CD4-positive, alpha-beta T cell treated with Interleukin-15 for 1 hour (primary cell): ENCODE measurements at regions not wholly inside any gene's neighbourhood (a gene's known extent, or its start where the extent isn't known, plus 50 kb on each side); places are given as distances from the start of the nearest gene placed in this dataset.

Experiments used
- DNase-seq: peaks from one replicate; pipeline ENCODE4 v3.0.0-alpha.2; 2020

DNA sequence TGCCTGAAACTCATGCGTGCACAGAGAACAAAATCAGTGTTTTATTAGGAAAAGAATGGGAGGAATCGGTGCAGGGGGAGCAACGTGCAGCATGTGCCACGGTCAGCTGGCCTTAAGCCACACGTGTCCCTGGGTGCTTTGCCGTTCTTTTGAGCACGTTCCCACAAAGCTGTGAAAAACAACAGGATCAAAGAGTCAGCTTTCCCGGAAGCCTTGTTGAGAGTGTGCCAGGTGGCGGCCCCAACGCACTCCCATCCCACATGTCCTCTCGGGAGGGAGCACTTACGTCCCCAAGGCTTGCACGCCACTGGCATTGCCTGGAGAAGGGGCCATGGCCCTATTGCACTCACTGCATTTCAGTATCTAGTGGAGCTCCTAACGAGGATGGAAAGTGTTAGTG lies 511.2 kb downstream of the EIPR1 start:
- no peak for DNase-seq

DNA sequence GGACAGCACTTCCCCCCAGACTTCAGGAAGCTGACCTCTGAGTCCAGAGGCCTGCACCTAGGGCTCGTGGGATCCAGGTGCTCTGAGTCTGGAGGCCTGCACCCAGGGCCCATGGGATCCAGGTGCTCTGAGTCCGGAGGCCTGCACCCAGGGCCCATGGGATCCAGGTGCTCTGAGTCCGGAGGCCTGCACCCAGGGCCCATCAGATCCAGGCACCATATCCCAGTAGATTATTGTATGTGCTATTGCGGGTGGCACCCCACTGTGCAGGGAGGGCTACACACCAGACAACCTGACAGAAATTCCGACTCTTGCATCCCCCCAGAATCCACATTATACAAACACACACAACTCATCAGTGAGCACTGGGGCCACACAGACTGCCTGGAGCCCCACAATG lies 515.2 kb downstream of the EIPR1 start:
- no peak for DNase-seq

DNA sequence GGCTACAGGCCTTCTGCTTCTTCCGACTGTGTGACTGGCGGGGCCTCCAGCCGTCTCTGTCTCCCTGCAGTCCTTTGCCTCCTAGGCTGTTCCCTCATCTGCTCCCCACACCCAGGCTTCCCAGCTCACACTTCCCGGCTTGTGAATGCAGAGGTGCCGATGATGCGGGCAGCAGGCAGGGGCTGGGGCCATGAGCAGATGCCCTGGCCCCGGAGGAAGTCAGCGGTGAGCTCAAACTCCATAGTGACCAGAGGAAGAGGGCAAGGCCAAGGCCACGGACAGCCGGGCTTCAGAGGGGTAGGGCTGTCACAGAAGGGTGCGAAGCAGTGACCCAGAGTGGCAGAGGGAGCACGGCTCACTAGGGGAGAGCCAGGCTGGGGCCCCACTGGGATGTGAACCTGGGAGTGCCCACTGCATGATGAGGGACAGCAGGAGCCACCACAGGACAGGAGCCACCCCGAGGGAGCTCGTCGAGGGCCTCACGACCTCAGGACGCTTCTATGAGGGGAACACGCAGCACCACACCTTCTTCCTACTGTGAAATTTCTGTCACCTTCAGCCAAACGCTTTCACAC lies 515.9 kb downstream of the EIPR1 start:
- no peak for DNase-seq

DNA sequence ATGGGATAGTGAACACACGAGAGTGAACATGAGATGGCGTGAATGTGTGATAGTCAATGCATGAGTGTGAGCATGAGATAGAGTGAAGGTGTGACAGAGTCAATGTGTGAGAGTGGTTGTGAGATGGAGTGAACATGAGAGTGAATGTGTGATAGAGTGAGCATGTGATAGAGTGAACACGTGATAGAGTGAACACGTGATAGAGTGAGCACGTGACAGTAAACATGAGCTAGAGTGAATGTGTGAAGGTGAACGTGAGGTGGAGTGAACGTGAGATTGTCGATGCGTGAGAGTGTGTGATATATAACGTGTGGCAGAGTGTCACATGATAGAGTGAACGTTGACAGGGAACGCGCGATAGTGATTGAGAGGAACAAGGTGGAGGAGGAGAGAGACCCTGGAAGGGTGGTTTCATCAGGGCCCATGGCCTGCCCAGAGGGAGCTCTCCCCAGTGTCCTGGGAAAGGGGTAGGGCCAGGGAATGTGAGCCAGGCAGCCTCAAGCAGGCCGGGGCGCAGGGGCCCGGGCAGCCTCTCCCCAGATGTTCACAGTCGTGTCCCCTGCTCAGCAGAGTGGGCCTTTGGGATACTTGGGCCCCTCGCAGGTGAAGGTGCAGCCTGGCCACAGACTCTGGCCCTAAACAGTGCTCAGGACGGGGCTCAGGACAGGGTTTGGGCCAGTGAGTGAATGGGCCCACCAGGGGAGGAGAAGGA lies 516.9 kb downstream of the EIPR1 start:
- DNase-seq, result no peak

DNA sequence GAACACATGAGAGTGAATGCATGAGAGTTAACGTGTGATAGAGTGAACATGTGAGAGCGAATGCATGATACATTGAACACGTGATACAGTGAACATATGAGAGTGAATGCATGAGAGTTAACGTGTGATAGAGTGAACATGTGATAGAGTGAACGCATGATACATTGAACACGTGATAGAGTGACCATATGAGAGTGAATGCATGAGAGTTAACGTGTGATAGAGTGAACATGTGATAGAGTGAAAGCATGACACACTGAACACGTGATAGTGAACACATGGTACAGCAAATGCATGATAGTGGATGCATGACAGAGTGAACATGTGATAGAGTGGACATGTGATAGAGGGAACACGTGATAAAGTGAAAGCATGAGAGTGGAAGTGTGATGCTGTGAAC lies 517.9 kb downstream of the EIPR1 start:
- no peak for DNase-seq

DNA sequence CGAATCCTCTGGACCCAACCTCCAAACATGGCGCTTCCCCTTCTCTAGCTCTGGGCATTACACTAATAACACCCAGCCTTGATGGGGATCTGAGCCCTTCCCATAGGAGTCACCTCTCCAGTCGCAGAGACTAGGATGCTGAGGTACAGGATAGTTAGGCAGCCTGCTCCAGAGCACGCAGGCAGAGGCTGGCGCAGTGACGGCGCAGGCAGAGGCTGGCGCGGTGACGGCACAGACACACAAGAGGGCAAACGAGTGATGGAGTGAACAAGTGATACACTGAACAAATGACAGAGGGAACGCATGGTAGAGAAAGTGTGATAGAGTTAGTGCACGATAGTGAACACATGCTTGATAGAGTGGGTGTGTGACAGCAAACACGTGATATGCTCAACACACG lies 518.5 kb downstream of the EIPR1 start:
- DNase-seq, result no peak

DNA sequence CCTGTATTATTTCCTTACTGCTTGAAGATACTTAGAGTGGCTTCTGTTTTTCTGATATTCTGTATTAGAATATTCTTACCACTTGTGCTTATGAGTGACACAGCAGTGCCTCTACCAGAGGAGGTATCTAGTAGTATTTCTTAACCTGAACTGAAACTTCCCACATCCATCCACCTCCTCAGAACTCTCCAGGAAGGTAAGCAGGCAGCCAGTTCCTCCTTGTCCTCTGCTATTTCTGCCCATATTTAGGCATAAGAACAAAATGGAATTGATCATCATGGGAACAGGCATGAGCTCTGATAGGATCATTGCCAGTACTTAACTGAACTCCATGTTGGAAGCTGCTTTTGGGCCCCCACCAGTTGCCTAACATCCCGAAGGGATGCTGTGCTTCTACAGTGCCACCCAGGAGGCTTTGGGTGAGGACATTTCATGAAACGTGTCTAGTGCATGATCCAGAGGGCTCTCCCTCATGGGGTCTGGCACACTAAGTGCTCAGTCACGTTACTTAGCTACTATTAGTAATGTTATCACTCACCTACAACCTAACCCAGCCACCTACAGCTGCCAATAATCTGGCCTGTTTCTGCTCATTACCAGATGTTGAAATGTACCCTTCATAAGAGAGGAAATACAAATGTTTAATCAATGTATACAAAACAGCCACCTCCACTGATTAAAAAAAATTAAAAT lies 520.7 kb downstream of the EIPR1 start:
- DNase-seq, result no peak

DNA sequence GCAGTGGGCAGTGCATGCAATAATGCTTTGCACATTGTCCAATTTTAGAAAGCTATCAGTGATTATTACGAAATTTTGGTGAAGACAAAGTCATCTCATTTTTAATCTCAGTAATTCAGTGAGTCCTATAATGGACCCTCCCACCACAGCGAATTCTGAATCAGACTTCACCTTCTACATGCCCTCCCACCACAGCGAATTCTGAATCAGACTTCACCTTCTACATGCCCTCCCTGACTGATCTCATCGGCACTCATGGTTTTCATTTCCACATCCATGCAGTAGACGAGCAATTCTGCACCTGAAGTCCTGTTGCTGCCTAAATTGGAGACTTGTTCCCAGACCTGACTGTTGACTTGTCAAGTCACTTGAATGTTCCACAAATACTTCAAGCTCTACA lies 522.3 kb downstream of the EIPR1 start:
- no peak for DNase-seq

DNA sequence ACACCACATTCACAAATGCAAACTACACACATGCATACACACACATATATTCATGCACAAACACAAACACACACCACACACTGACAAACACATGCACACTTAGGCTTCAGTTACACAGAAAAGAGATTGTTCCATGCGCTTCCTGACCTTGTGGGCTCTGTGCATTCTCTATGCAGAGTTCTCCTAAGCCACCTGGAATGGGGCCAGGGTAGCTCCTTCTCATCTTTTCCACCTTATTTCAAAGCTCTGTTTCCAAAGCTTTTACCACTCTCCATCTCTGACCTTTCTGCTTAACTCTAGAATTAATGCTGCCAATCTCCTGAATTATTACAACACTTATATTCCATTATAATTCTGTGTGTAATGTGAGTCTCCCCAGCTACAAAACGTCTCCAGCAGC lies 522.3 kb upstream of the MYT1L start:
- DNase-seq, result no peak

DNA sequence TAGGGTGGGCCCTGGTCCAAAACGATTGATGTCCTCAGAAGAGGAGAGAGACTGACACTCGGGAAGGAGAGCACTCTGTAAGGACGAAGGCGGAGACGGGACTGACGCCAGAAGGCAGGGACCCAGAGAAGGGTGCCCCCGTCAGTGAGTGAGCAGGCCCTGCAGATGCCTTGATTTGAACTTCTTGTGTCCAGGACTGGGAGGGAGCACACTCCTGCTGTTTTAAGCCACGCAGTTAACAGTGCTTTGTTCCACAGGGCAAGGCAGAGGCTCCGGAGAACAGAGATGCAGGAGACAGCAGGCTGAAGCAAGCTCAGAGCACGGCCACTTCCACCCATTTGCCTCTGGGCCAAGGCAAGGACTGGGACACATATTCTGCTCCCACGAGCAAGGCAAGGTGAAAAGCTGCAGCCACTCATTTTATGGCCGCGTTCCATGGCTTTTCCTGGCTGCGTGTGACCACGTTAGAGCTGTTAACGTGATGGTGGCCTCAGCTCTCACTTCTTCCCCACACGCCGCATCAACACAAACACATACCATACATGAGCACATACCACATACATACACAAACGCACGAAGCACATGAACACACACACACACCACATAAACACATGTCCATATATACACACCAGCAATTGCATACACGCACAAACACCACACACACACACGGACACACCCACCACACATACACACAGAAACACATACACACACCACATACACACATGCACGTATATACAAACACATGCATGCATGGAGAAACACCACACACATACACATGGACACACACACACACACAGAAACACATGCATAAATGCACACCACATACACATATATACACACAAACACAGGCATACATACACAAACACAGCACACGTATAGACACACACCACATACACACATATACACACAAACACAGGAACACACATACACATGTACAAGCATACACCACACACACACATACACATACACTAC lies 521.0 kb upstream of the MYT1L start:
- DNase-seq, result no peak

DNA sequence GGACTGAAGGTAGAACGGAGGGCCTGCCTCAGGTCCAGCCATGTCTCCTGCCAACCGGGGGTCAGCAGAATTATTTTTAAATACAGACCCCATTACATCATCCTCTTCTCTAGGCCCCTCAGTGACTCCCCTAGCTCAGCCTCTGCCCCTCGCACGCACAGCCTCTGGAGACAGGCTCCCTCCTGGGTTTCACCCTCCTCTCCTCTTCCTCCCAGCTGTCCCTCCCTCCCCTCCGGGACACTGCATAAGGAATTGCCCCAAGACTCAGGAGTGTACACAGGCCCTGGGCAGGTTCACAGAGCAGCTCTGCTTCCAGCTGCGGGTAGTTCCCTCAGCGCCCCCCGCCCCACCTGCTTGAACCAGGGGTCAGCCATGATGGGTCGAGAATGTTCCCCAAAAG lies 520.2 kb upstream of the MYT1L start:
- no peak for DNase-seq

DNA sequence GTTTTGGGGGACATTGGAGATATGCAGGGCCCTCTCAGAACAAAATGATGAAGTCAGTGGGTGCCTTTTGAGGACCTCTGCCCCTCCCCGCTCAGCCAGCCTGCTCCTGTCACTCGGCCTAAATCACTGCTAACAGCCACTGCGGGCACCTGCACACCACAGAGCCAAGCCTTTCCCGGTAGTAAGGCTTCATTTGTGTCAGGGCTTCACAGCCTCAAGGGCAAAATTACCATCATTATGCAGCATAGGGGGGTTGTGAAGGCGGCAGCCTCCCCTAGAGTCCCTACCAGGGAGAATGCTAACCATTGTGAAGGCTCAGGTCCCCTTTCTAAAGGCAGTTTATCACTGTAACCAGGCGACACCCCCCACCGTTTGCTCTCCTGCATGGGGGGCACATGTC lies 519.8 kb upstream of the MYT1L start:
- DNase-seq, result no peak

DNA sequence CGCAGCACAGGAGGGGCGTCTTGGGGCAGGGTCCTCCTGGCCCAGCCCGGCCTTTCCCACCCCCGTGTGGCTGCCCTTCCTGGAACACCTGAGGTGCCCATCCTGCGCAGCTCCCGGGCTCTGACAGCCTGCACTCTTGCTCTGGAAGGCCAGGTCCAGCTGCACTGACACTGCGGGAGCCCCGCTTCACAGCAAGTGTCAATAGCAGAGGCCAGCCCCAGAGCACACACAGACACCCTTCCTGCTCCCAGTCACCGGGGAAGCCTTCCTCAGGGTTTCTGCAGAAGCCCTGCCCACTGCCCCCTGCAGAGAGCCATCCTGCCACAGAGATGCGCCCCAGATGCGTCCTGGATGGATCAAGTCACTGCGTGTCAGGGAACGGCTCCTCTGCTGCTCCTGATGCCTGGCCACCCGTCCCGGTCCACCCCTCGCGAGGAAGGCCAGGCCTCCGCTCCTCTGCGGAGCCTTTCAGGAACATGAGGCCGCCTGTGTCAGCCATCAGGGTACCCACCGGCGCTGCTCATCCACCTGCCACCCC lies 519.2 kb upstream of the MYT1L start:
- DNase-seq, result no peak

DNA sequence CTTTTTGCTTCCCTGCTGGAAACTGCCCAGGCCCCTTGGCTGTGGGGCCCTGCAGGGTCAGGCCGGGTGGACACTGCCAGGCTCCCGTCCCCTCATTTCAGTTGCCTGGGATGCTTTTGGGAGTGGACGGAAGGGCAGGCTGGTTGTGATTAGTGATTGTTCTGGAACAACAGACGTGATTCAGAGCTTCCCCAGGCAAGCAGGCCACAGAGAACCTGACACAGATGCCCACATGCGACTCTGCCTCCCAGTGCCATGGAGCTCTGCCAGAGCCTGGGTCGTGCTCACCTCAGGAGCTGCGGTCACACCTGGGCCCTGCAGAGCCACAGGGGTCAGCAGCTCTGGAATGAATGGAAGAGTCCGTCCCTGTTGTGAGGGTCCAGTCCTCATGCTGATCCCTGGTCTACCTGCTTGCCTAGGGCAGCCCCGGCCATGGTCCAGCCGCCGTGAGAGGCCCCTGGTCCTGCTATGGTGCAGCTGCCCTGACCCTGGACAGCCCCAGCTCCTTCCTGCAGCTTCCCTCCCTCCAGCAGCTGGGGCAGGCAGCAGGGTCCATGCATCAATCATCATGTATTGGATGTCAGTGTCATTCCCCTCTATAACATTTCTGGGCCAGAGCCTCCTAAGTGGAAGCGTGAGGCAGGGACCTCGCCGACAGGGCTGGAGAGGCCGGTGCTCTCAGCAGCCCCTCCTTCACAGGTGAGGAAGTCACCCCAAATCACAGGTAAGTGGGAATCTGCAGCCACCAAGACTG lies 518.6 kb upstream of the MYT1L start:
- DNase-seq, result no peak

DNA sequence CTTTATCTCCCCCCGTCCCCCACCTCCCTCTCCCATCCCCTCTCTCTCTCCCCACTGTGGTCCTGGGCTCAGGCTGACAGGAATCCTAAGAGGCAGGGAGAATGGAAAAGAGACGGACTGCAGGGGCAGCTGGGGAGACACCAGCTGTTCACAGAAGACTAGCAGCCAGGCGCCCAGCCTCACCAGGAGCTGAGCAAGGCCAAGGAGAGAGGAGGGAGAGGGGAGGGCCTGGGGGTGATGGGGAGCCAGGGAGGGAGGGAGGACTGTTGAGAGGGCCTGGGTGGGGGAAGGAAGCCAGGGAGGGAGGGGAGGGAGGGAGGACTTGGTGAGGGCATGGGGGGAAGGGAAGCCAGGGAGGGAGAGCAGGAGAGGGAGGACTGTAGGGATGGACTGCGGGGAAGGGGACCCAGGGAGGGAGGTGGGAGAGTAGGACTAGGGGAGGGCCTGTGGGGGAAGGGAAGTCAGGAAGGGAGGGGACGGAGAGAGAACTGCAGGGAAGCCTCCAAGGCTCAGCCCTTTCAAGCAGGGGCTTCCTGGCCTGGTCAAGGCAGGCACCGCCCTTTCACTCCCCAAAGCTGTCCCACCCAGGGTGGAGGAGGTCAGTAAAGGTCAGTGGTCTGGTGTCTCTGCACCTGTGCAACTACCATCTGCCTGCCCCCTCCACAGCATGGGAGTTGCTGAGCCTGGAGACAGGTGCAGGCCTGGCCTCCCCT lies 517.7 kb upstream of the MYT1L start:
- DNase-seq, result no peak

DNA sequence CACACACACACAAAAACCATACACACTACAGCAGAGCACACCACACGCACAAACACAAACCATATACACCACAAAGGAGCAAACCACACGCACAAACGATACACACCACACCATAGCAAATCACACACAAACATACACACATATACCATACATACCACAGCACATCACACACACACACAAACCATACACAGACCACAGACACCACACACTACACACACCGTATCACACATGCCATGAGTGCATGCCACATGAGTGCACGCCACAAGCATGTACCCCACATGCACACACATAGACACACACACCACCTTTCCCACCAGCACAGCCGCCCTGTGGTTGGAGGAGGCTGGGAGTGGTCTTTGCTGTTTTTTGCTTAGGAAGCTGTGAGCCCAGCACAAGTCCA lies 517.1 kb upstream of the MYT1L start:
- no peak for DNase-seq

DNA sequence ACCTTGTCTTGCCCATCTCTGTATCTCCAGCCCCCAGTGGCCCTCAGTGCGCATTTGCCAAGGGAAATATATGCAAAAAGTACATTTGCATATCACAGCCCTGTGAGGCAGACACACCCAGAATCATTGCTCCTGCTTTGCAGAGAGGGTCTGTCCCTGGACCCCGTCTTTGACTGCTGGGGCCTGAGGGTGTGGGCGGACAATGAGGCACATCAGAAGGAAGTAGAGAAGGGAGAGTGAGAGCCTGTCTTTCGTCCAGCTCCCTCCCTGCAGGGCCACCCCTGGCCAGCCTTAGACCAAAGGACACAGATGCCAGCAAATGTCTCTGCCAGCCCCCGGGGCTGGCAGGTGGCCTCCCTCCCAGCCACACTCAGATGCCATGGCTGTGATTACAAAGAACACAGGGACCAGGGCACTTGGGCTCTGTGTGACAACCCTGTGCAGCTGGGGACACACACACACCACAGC lies 516.2 kb upstream of the MYT1L start:
- no peak for DNase-seq

DNA sequence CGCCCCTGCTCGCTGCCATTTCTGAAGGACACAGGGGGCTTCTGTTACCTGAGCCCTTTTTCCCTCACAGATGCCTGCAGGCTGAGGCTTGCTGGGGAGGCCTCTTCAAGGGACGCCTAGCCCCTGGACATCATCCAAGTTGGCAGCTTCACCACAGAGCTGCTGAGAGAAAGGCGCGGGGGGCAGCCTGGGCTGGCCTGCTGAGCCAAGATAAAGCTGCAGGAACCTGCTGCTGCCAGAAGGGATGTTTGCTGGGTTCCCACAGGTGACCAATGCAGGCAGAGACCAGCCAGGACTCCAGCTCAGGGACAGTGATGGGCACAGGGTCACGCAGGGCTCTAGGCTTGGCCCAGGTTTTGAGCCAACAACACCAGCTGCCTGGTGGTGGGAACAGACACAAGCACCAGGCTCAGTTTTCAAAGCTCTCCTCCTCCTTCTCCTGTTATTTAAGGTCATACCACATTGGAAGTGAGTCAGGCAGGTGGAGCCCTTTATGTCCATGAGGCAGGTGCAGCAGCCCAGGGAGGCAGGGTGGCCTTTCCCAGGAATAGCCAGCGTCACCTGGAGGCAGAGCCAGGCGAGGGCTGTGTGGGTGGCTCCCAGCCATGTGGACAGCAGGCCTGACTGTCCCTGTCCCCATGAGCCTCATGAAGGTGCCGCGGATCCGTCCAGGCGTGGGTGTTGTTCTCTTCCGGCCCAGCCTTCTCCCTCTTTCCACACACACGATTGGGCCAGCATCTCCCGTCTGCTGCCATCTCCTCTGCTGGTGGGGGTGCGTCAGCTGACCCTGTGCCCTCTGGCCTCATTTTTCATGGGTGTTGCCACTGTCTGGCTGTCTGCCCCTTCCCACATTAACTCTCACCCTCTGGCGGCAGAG lies 515.5 kb upstream of the MYT1L start:
- DNase-seq, result no peak

DNA sequence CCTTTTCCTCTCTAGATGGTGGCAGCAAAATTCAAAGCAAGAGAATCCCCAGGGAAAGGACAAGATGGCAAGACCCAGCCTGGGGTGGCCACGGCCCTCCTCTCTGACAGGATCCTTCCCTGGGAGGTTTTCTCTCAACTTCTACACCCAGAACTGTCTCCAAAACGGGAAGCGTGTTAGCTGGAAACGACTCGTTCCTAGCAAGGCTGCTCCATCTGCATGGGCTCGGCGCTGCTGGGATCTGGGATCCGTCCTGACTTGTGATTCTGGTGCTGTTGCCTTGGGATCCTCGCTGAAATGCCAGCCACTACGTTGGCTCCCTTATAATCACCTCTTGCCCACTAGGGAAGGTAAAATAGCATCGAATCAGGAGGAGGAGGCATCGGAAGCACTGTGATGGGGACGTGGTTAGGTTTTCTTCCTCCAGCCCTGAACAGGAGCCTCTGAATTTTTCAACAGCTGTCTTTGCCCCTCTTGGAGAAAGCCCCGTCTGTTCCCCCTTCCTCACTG lies 514.8 kb upstream of the MYT1L start:
- no peak for DNase-seq

DNA sequence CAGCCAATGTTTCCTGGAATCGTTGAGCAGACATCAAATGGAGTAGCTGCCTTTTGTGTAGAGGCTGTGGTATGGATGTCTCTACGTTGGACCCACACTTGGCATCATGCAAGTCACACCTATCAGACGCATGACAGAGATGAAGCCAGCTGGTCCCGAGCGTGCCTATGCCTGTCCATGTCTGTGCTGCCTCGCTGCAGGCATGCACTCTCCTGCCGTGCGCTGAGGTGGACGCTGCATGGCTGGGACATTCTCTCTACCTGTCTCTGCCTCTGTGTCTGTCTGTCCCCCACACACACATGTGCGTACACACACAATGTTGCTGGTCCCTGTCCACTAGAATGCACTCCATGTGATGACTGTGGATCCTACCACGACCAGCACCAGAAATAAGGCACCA lies 514.2 kb upstream of the MYT1L start:
- DNase-seq, result no peak
